MM.1S (cell line): ENCODE measurements at regions not wholly inside any gene's neighbourhood (a gene's known extent, or its start where the extent isn't known, plus 50 kb on each side); places are given as distances from the start of the nearest gene placed in this dataset.

Experiments used
- EZH2 ChIP-seq: fragments of 300-600 bp; sonication (generic); optimal IDR thresholded peaks from 2 replicates; pipeline ENCODE3; 2017; ENCODE audit warnings: low read depth, mild to moderate bottlenecking, antibody characterized with exemption, low read length, mixed read lengths
- EZH2phosphoT487 ChIP-seq: fragments of 300-600 bp; sonication (generic); IDR thresholded peaks from 2 replicates; pipeline ENCODE4 v1.6.1; 2018; ENCODE audit warnings: antibody characterized with exemption, low read length
- TF ChIP-seq, protein P1 (sequence below): fragments of 300-600 bp; sonication (generic); IDR thresholded peaks from 2 replicates; pipeline ENCODE4 v1.5.1; 2016; ENCODE audit warnings: antibody characterized with exemption, low read length, mixed read lengths

DNA sequence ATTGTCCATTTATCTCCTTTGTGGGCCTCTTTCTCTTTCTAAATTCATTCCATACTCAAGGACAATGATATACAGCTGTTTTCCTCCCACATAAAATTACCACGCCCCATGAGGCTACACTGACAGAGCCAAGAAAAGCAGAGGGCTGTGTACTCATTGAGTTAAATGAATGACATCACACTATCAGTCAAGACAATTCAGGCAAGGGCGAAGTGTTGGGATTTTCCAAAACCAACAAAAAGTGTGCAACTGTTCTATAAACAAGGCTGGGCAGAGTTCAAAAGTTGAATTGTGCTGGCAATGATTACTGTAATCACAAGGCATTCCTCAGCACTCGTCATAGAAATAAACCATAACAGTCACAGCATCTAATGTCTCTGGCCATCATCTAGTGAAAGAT, 799.6 kb upstream of the DIAPH2 start:
- TF ChIP-seq, protein P1, sequence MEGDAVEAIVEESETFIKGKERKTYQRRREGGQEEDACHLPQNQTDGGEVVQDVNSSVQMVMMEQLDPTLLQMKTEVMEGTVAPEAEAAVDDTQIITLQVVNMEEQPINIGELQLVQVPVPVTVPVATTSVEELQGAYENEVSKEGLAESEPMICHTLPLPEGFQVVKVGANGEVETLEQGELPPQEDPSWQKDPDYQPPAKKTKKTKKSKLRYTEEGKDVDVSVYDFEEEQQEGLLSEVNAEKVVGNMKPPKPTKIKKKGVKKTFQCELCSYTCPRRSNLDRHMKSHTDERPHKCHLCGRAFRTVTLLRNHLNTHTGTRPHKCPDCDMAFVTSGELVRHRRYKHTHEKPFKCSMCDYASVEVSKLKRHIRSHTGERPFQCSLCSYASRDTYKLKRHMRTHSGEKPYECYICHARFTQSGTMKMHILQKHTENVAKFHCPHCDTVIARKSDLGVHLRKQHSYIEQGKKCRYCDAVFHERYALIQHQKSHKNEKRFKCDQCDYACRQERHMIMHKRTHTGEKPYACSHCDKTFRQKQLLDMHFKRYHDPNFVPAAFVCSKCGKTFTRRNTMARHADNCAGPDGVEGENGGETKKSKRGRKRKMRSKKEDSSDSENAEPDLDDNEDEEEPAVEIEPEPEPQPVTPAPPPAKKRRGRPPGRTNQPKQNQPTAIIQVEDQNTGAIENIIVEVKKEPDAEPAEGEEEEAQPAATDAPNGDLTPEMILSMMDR = no peak
- no peak for TF ChIP-seq EZH2
- TF ChIP-seq EZH2phosphoT487 = no peak
